ENCODE measurements at regions not wholly inside any gene's neighbourhood (a gene's known extent, or its start where the extent isn't known, plus 50 kb on each side); places are given as distances from the start of the nearest gene placed in this dataset.

- TF ChIP-seq, protein P1, sequence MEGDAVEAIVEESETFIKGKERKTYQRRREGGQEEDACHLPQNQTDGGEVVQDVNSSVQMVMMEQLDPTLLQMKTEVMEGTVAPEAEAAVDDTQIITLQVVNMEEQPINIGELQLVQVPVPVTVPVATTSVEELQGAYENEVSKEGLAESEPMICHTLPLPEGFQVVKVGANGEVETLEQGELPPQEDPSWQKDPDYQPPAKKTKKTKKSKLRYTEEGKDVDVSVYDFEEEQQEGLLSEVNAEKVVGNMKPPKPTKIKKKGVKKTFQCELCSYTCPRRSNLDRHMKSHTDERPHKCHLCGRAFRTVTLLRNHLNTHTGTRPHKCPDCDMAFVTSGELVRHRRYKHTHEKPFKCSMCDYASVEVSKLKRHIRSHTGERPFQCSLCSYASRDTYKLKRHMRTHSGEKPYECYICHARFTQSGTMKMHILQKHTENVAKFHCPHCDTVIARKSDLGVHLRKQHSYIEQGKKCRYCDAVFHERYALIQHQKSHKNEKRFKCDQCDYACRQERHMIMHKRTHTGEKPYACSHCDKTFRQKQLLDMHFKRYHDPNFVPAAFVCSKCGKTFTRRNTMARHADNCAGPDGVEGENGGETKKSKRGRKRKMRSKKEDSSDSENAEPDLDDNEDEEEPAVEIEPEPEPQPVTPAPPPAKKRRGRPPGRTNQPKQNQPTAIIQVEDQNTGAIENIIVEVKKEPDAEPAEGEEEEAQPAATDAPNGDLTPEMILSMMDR (IDR thresholded peaks at IDR 0.05; ENCODE audit: poor library complexity, severe bottlenecking) = no peak
- TF ChIP-seq EZH2 (IDR thresholded peaks at IDR 0.05; ENCODE audit: borderline replicate concordance, insufficient read depth, low read length, poor library complexity, severe bottlenecking) = no peak
- no peak for TF ChIP-seq POLR2AphosphoS5 (IDR thresholded peaks at IDR 0.05)
- TF ChIP-seq, protein P2, sequence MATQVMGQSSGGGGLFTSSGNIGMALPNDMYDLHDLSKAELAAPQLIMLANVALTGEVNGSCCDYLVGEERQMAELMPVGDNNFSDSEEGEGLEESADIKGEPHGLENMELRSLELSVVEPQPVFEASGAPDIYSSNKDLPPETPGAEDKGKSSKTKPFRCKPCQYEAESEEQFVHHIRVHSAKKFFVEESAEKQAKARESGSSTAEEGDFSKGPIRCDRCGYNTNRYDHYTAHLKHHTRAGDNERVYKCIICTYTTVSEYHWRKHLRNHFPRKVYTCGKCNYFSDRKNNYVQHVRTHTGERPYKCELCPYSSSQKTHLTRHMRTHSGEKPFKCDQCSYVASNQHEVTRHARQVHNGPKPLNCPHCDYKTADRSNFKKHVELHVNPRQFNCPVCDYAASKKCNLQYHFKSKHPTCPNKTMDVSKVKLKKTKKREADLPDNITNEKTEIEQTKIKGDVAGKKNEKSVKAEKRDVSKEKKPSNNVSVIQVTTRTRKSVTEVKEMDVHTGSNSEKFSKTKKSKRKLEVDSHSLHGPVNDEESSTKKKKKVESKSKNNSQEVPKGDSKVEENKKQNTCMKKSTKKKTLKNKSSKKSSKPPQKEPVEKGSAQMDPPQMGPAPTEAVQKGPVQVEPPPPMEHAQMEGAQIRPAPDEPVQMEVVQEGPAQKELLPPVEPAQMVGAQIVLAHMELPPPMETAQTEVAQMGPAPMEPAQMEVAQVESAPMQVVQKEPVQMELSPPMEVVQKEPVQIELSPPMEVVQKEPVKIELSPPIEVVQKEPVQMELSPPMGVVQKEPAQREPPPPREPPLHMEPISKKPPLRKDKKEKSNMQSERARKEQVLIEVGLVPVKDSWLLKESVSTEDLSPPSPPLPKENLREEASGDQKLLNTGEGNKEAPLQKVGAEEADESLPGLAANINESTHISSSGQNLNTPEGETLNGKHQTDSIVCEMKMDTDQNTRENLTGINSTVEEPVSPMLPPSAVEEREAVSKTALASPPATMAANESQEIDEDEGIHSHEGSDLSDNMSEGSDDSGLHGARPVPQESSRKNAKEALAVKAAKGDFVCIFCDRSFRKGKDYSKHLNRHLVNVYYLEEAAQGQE (IDR thresholded peaks at IDR 0.05; ENCODE audit: borderline replicate concordance) = no peak
- TF ChIP-seq MXI1 (conservative IDR thresholded peaks at IDR 0.05; ENCODE audit: poor library complexity, severe bottlenecking) = no peak
- no peak for TF ChIP-seq RAD21 (conservative IDR thresholded peaks at IDR 0.05)
Measured at GRCh38 chr2:134124047-134124753, 129.7 kb upstream of the MGAT5 start.
